HPDE6-E6E7 (cell line): ENCODE measurements at regions not wholly inside any gene's neighbourhood (a gene's known extent, or its start where the extent isn't known, plus 50 kb on each side); places are given as distances from the start of the nearest gene placed in this dataset.
"Not testable (repeated sequence)": the region's sequence is repeated elsewhere in the genome, so short reads cannot be mapped to it uniquely, and the experiment has no call there.

Experiments
- DNase-seq: peaks from one replicate; pipeline ENCODE4 v3.0.0; 2011; ENCODE audit warnings: missing footprints; ENCODE audit errors: extremely low spot score

- DNase-seq: no peak
Observed at GRCh38 chr3:11898611-11899325, 52.1 kb upstream of the TAMM41 start.

- not testable (repeated sequence) for DNase-seq
Observed at GRCh38 chr3:11899389-11899788, 52.7 kb upstream of the TAMM41 start.

GRCh38 chr3:11899826-11900225, 53.1 kb upstream of the TAMM41 start:
- no peak for DNase-seq

- no peak for DNase-seq
Observed at GRCh38 chr3:11900824-11901223, 54.1 kb upstream of the TAMM41 start.

- DNase-seq: no peak
Observed at GRCh38 chr3:11901286-11901875, 54.7 kb upstream of the TAMM41 start.

GRCh38 chr3:11903047-11903446, 56.4 kb upstream of the TAMM41 start:
- DNase-seq: no peak

- DNase-seq: no peak
Observed at GRCh38 chr3:11903447-11903846, 56.8 kb upstream of the TAMM41 start.

- no peak for DNase-seq
Observed at GRCh38 chr3:11904157-11904556, 57.5 kb upstream of the TAMM41 start.

GRCh38 chr3:11906407-11906806, 59.7 kb upstream of the TAMM41 start:
- no peak for DNase-seq

GRCh38 chr3:11907667-11908660, 61.3 kb upstream of the TAMM41 start:
- DNase-seq: no peak

- no peak for DNase-seq
Observed at GRCh38 chr3:11908981-11909698, 62.5 kb upstream of the TAMM41 start.

GRCh38 chr3:11909726-11910125, 63.0 kb upstream of the TAMM41 start:
- no peak for DNase-seq

- not testable (repeated sequence) for DNase-seq
Observed at GRCh38 chr3:11910216-11910930, 63.7 kb upstream of the TAMM41 start.

GRCh38 chr3:11910971-11911531, 64.4 kb upstream of the TAMM41 start:
- DNase-seq: no peak

- DNase-seq: not testable (repeated sequence)
Observed at GRCh38 chr3:11911887-11912286, 65.2 kb upstream of the TAMM41 start.

GRCh38 chr3:11913316-11913715, 66.6 kb upstream of the TAMM41 start:
- no peak for DNase-seq

GRCh38 chr3:11914041-11914440, 67.4 kb upstream of the TAMM41 start:
- DNase-seq: no peak

- no peak for DNase-seq
Observed at GRCh38 chr3:11914651-11915050, 68.0 kb upstream of the TAMM41 start.

GRCh38 chr3:11915621-11916424, 69.1 kb upstream of the TAMM41 start:
- no peak for DNase-seq

- not testable (repeated sequence) for DNase-seq
Observed at GRCh38 chr3:11916425-11916762, 69.7 kb upstream of the TAMM41 start.
